ENCODE measurements at regions not wholly inside any gene's neighbourhood (a gene's known extent, or its start where the extent isn't known, plus 50 kb on each side); places are given as distances from the start of the nearest gene placed in this dataset.
"Not testable (repeated sequence)": the region's sequence is repeated elsewhere in the genome, so short reads cannot be mapped to it uniquely, and the experiment has no call there.

DNA sequence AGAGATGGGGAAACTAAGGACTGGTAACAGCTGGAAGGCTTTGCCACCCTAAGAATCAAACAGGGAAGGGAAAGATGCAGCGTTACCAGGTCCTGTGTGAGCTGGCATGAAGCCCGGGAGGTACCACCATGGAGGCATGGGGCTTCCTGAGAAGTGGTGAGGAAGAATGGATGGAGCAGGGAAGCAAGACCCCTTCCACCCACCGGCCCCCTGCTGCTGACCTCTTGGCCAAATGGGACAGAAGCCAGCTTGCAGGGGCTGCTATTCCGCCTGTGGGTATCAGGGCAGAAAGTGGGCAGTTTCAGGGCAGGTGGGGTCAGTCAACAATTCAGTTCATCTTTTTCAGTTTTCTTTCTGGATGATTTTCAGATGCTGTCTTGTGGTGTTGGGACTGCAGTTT, 1099.9 kb downstream of the TBC1D22A start:
- Histone ChIP-seq H3K36me3 (no peaks in the 10 kb centered on the region), H3K4me1 (ENCODE audit: control insufficient read depth in 1 of 2, low read depth in 2 of 2) (no peaks in the 10 kb centered on the region), H3K27me3 (replicated peaks; ENCODE audit: insufficient read depth) (no peaks in the 10 kb centered on the region), H3K27ac (no peak overlapping the region), H3K4me3 (no peak overlapping the region), H3K9me3 (no peaks in the 10 kb centered on the region)
- DNase-seq (ENCODE audit: low spot score) = no peak
- ATAC-seq (ENCODE audit: insufficient number of reproducible peaks, low FRiP score, low read depth) = no peak
- TF ChIP-seq, protein P1, sequence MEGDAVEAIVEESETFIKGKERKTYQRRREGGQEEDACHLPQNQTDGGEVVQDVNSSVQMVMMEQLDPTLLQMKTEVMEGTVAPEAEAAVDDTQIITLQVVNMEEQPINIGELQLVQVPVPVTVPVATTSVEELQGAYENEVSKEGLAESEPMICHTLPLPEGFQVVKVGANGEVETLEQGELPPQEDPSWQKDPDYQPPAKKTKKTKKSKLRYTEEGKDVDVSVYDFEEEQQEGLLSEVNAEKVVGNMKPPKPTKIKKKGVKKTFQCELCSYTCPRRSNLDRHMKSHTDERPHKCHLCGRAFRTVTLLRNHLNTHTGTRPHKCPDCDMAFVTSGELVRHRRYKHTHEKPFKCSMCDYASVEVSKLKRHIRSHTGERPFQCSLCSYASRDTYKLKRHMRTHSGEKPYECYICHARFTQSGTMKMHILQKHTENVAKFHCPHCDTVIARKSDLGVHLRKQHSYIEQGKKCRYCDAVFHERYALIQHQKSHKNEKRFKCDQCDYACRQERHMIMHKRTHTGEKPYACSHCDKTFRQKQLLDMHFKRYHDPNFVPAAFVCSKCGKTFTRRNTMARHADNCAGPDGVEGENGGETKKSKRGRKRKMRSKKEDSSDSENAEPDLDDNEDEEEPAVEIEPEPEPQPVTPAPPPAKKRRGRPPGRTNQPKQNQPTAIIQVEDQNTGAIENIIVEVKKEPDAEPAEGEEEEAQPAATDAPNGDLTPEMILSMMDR (IDR thresholded peaks at IDR 0.05) = no peak

DNA sequence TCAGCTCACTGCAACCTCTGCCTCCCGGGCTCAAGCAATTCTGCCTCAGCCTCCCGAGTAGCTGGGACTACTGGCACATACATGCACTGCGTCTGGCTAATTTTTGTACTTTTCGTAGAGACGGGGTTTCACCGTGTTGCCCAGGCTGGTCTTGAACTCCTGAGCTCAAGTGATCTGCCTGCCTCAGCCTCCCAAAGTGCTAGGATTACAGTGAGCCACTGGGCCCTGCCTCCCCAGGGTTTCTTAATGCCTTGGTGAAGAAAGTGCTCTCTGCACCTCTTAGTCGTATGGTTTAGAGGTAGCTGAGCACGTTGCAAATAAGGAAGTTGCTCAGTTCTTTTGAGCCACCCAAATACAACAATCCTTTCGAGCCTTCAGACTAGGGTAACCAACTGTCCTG, 1098.5 kb downstream of the TBC1D22A start:
- H3K4me3 ChIP-seq; ATAC-seq (ENCODE audit: insufficient number of reproducible peaks, low FRiP score, low read depth); DNase-seq (ENCODE audit: low spot score); H3K27ac ChIP-seq; H3K27me3 ChIP-seq (replicated peaks; ENCODE audit: insufficient read depth); H3K4me1 ChIP-seq (ENCODE audit: control insufficient read depth in 1 of 2, low read depth in 2 of 2); H3K9me3 ChIP-seq; H3K36me3 ChIP-seq: not testable (repeated sequence)

DNA sequence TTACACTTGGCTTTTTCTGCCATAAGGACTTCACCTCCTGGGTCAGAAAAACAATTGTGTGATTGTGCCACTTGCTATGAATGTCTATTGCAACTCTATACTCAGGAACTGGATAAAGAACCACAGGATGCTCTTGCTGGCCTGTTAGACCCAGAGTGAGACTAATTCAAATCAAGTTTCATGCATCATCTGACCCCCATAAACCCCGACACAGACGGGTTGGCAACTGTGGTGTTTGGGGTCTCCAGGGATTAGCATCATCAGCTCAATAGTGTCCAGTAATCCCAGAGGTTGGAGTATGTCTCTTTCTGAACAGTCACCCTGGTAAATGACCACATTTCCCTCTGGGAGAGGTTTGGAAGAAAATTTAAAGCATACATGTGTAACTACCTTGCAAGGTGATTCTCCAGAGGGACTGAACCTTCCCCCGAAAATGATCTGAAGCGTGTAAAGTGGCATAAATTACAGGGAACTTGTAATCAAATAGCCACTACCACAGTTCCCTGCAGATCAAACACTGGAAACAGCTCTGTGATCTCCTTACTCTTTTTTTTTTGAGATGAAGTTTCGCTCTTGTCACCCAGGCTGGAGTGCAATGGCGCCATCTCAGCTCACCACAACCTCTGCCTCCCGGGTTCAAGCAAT, 1097.6 kb downstream of the TBC1D22A start:
- Histone ChIP-seq H3K4me1 (ENCODE audit: control insufficient read depth in 1 of 2, low read depth in 2 of 2) (no peaks in the 10 kb centered on the region), H3K4me3 (no peak overlapping the region), H3K27me3 (replicated peaks; ENCODE audit: insufficient read depth) (no peaks in the 10 kb centered on the region), H3K36me3 (no peaks in the 10 kb centered on the region), H3K9me3 (no peaks in the 10 kb centered on the region), H3K27ac (no peak overlapping the region)
- TF ChIP-seq, protein P1 (IDR thresholded peaks at IDR 0.05) = no peak
- no peak for DNase-seq (ENCODE audit: low spot score)
- no peak for ATAC-seq (ENCODE audit: insufficient number of reproducible peaks, low FRiP score, low read depth)

DNA sequence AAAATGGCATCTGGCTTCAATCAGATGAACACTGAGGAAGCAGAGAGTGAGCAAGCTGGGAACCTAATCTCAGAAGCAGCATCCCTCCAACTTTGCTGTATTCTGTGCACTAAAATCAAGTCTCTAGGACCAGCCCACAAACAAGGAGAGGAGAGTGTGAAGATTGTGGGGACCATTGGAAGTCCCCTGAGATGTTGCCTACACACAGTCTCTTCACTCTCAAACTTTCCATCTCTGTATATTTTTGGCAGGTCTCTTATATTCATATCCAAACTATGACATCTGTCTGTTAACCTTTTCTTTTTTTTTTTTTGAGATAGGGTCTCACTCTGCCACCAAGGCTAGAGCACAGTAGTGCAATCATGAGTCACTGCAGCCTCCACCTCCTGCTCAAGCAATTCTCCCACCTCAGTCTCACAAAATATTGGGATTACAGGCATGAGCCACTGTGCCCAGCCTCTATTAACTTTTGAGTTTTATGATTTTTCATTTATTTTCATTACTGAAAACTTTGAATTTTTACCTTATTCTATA, 1096.4 kb downstream of the TBC1D22A start:
- TF ChIP-seq, protein P1 (IDR thresholded peaks at IDR 0.05) = no peak
- H3K4me1 ChIP-seq (ENCODE audit: control insufficient read depth in 1 of 2, low read depth in 2 of 2) = no peaks in the 10 kb centered on the region
- no peak for ATAC-seq (ENCODE audit: insufficient number of reproducible peaks, low FRiP score, low read depth)
- H3K27me3 ChIP-seq (replicated peaks; ENCODE audit: insufficient read depth) = no peaks in the 10 kb centered on the region
- no peak for DNase-seq (ENCODE audit: low spot score)
- no peaks in the 10 kb centered on the region for H3K9me3 ChIP-seq
- H3K36me3 ChIP-seq = no peaks in the 10 kb centered on the region
- no peak overlapping the region for H3K27ac ChIP-seq
- no peak overlapping the region for H3K4me3 ChIP-seq

DNA sequence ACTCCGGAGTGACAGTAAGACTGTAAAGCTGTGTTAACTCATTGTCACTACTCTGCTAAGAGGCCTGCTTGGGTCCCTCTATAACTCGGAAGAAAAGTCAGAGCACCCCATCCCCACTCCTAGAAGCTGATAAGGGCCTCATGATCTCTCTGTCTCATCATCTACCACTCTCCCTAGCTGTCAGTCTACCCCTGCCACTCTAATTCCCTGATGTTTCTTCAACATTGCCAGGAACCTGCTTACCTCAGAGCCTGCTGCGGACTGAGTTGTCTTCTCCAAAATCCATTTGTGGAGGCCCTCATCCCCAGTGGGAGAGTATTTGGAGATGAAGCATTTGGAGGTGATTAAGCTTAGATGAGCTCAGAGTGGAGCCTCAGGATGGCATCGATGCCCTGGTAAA, 1092.2 kb downstream of the TBC1D22A start:
- ATAC-seq (ENCODE audit: insufficient number of reproducible peaks, low FRiP score, low read depth) (no peak), DNase-seq (ENCODE audit: low spot score) (no peak)
- no peaks in the 10 kb centered on the region for H3K27me3 ChIP-seq (replicated peaks; ENCODE audit: insufficient read depth)
- no peaks in the 10 kb centered on the region for H3K9me3 ChIP-seq
- H3K36me3 ChIP-seq = no peaks in the 10 kb centered on the region
- no peaks in the 10 kb centered on the region for H3K4me1 ChIP-seq (ENCODE audit: control insufficient read depth in 1 of 2, low read depth in 2 of 2)
- TF ChIP-seq, protein P1 (IDR thresholded peaks at IDR 0.05) = no peak
- no peak overlapping the region for H3K4me3 ChIP-seq
- H3K27ac ChIP-seq = no peak overlapping the region

DNA sequence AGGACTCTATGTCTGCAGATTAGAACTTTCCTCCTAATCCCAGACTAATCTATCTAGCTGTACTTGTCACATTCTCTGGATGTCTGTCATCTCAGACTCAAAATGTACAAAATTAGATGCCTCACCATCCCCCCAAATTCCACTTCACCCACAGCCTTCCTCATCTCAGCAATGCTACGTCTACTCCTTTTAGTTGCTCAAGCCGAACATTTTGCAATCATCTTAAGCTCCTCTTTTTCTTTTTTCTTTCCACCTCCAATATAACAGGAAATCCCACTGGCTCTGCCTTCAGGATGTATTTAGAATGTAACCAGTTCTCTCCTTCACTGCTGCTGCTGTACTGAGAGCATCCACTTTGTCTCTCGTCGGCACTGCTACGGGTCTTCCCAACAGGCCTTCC, 1091.8 kb downstream of the TBC1D22A start:
- Histone ChIP-seq H3K4me3 (no peak overlapping the region), H3K4me1 (ENCODE audit: control insufficient read depth in 1 of 2, low read depth in 2 of 2) (no peaks in the 10 kb centered on the region), H3K27me3 (replicated peaks; ENCODE audit: insufficient read depth) (no peaks in the 10 kb centered on the region), H3K27ac (no peak overlapping the region), H3K9me3 (no peaks in the 10 kb centered on the region), H3K36me3 (no peaks in the 10 kb centered on the region)
- ATAC-seq (ENCODE audit: insufficient number of reproducible peaks, low FRiP score, low read depth) (no peak), DNase-seq (ENCODE audit: low spot score) (no peak)
- TF ChIP-seq, protein P1 (IDR thresholded peaks at IDR 0.05) = no peak
